ENCODE measurements at regions not wholly inside any gene's neighbourhood (a gene's known extent, or its start where the extent isn't known, plus 50 kb on each side); places are given as distances from the start of the nearest gene placed in this dataset.
"Not testable (repeated sequence)": the region's sequence is repeated elsewhere in the genome, so short reads cannot be mapped to it uniquely, and the experiment has no call there.

GRCh38 chr4:157768419-157768818, 404.4 kb downstream of the GASK1B start:
- no peak for DNase-seq

DNA sequence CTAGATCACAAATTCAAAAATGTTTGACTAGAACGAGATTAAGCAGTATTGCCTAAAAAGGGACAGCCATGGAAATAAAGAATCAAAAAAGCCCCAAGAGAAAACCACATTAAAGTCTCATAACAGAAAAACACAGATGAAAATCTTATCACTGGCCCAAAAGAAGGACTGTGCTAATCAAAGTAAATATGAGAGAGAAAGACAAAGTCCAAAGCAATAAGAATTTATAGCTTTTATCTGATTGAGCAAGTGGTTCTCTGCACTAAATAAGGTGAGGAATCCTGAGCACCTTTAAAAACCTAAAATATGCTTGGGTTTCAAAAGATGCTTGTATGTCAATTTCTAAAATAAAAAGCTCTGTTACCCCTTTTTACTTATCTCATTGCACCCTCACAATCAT, 409.3 kb downstream of the GASK1B start:
- no peak for DNase-seq

- DNase-seq: no peak
Observed at GRCh38 chr4:157754410-157754809, 418.4 kb downstream of the GASK1B start.

- no peak for DNase-seq
Observed at GRCh38 chr4:157751631-157752030, 421.2 kb downstream of the GASK1B start.

GRCh38 chr4:157741642-157742041, 431.2 kb downstream of the GASK1B start:
- DNase-seq: no peak

DNA sequence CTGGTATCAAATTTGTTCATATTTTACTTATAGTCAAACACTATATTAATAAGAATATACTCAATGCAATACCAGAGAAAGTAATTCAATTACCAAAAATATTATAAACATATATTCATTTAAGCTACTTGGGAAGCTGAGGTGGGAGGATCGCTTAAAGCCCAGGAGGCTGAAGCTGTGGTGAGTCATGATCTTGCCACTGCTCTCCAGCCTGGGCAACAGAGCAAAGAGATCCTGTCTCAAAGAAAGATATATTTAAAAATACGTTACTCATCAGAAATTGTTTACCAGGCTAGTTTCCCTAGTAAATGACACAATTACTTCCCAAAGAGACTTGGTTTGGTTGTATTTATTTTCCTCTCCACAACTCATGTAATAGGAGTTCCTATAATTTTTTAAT, 433.6 kb downstream of the GASK1B start:
- no peak for DNase-seq

DNA sequence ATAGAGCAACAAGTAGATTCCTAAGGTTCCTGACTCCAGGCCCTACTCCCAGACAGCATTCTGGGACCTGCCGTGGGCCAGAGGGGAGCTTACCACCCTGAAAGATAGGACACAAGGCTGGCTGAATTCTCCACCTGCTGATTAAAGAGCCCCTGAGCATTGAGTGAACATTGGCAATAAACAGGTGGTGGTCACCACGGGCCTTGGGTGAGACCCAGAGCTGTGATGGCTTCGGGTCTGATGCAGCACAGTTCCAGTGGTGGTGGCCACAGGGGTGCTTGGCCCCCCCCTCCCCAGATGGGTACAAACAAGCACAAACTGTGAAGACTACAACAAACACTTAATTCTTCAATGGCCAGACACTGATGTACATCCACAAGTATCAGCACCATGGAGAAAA, 444.6 kb downstream of the GASK1B start:
- no peak for DNase-seq

GRCh38 chr4:157727163-157727562, 445.7 kb downstream of the GASK1B start:
- DNase-seq: no peak

- no peak for DNase-seq
Observed at GRCh38 chr4:157722146-157722545, 450.7 kb downstream of the GASK1B start.

- no peak for DNase-seq
Observed at GRCh38 chr4:157713342-157713741, 459.5 kb downstream of the GASK1B start.

GRCh38 chr4:157706155-157706554, 466.7 kb downstream of the GASK1B start:
- no peak for DNase-seq

DNA sequence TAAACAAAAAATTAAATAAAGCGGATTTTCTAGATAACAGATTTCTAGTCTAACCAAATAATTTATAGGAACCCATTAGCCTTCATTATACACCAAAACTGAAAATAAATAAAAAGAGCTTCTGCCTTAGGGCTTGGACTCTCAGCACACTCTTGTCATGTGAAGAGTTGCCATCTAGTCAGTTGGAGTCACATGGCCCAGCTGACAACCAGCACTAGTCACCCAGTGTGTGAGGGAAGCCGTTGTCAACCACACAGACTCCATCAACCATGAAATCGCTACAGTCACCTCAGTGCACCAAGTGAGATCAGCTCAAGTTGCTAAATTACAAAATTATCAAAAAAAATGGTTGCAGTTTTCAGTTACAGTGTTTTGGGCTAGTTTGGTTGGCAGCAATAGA, 470.0 kb downstream of the GASK1B start:
- no peak for DNase-seq

DNA sequence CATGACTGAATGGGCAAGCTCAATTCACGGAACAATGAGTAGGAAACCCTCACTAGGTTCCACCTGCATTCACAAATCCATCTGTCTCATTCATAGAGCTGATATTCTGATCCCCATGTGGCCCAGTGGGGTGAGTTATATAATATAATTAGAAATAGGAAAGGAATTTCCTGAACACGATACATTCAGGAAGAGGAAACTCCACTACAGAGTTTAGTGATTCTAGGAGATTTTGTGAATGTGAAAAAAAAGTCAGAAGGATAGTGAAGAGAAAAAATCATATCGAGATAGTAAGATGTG, 471.2 kb downstream of the GASK1B start:
- no peak for DNase-seq

DNA sequence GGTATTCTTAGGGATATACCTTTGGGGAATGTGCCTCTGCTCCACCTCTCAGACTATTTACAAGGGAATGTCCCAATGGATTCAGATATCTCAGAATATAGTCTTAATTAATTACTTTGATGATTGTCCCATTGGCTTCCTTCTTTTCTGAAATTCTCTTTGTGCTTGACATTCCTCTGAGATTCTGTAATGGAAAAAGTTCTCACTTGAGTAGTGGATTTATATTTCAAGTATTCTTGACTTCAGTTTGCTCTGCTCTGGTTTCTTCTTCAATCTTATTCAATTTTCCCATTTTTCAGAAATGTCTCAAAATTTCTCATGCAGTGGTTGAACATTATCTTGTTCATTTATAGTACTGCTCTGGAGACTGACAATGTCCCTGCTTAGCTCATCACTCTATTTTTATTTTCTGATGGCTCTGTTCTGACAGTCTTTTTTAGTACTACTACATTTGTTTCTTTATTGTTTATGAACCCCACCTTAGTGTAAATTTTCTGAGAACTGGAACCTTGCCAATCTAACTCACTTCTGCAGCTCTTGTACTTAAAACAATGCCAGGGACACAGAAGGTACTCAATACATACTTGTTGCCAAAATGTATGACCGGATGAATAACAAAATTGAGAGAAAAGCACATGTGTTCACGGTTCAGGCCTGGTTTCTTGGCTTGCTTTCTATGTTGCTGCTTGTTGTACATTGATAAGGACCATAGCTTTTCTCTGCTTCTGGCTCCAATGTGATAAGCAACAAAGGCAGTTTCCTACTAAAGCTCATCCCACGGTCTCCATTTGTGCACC, 471.7 kb downstream of the GASK1B start:
- no peak for DNase-seq

GRCh38 chr4:157689476-157689875, 468.9 kb downstream of the GRIA2 start:
- DNase-seq: no peak

DNA sequence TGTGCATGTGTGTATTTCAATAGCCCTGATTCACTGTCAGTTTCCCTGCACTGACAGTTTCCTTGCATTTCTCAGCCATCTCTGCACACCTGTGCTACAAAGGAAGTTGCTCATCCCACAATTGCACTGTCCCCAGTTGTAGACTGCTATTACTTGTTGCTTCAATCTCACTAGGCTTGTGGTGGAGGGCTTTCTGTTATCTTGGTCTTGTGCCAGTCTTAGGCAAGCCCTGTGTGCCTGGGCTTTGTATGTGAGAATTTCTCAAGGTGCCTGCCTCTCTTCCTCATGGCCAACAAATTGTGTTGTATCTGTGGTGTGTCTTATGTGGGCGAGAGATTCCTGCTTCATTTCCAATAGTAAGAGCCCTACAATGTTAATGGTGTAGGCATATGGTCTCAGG, 467.4 kb downstream of the GRIA2 start:
- no peak for DNase-seq

- DNase-seq: not testable (repeated sequence)
Observed at GRCh38 chr4:157679326-157679725, 458.8 kb downstream of the GRIA2 start.

DNA sequence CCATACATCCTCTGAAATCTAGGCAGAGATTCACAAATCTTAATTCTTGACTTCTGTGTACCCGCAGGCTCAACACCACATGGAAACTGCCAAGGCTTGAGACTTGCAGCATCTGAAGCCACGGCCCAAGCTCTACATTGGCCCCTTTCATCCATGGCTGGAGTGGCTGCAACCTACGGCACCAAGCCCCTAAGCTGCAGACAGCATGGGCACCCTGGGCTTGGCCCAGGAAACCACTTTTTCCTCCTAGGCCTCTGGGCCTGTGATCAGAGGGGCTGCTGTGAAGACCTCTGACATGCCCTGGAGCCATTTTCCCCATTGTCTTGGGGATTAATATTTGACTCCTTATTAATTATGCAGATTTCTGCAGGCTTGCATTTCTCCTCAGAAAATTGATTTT, 457.9 kb downstream of the GRIA2 start:
- no peak for DNase-seq

DNA sequence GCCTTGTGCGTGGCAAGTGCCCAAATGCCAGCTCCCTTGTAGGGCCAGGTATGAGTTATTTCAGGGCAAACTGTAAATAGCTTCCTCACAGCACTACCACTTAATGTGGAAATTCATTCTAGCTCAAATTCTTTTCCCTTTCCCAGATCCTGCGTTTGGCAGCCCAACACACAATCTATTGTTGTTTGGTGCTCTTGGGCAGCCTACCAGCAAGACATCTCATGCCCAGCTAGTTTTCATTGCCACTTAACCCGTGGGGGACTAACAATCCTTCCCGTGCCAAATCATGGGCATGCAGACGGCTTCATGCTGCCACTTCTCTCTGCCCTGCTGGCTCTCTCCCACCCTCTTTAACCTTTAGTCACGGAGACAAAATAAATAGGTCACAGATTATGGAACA, 454.2 kb downstream of the GRIA2 start:
- DNase-seq: no peak

GRCh38 chr4:157667836-157668235, 447.3 kb downstream of the GRIA2 start:
- no peak for DNase-seq

- no peak for DNase-seq
Observed at GRCh38 chr4:157664726-157665125, 444.2 kb downstream of the GRIA2 start.

DNA sequence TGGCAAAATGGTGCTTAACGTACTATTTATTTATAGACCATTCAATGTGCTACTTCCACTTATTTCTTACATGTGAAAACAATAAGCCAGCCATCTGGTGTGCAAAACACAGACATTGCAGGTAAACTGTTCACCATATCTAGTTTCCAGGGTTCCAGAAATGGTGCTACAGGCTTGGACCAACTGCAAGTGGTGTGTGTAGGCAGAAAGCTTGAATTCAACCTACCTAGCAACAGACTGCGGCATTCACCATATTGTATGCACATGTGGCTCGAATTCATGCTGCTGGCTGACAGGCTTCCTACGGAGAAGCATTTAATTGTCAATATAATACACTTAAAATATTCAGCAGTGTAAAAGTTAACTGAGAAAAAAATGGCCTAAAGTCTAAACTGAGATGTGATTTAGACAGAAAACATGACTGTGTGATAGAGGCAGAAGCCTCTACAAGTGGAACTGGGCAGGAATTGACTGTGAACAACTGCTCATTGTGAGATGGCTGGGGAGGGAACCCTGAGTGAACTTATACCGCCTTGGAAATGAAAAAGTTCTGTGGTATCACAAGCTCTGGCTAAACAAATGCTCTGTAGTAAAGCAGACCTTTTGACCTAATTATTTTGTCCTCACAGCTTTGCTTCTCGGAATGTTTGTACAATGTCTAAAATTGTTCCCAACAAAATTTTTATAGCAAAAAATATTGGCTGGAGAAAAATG, 434.7 kb downstream of the GRIA2 start:
- no peak for DNase-seq

DNA sequence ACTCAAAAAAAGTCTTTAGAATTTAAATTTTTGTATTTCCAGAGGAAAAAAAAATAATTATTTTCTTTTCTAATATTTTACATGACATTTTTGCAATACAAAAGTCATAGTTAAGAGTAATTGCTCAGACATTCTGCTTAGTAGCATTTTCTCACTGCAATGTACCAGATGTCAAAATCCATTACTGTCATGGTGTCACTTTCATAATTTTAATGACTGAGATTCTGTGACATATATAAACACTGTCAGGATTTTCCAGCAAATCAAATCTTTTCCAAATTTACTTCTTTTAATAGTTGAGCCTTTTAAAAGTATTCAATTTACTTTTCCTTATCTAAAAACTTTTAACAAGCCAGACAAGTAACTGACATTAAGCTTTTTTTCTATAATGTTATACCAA, 422.7 kb downstream of the GRIA2 start:
- no peak for DNase-seq

DNA sequence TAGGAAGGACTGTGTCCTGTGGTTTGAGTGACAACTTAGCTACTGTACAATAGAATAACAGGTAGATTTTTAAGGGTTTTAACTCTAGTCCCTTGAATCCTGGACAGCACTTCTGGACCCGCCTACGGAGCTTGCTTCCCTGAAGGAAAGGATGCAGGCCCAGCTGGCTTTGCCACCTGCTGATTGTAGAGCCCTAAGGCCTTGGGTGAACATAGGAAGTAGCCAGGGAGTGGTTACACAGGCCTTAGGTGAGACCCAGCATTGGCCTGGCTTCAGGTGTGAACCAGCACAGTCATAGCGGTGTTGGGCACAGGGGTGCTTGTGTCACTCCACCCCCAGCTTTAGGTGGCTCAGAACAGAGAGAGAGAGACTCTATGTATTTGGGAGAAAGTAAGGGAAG, 413.5 kb downstream of the GRIA2 start:
- no peak for DNase-seq

All from activated T-cell treated with anti-CD3 and anti-CD28 coated beads, Interleukin-2, amount 50 U/mL, for 48 hours (primary cell).